ENCODE measurements at regions not wholly inside any gene's neighbourhood (a gene's known extent, or its start where the extent isn't known, plus 50 kb on each side); places are given as distances from the start of the nearest gene placed in this dataset.

DNA sequence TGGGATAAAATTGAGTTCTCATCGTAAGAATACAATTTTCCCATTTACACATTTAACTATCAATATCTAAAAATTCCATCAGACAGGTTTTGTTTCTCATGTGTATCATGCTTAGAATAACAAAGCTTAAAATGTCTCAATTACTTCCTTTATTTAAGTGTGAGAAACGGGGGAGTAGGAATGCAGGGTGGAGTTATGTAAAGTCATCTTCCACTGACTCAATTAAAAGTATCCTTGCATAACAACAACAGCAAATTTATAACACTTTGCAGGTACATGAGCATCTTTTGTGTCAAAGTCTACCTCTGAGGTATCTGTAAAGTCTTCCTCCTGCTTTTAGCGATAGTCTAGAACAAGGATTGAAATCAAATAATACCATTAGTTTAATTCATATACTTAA is 327.1 kb downstream of the EPHA4 start (continued):
- TF ChIP-seq AHDC1 (CRISPR knock-in tag; IDR thresholded peaks at IDR 0.05; ENCODE audit: borderline replicate concordance), result no peak
- no peak for TF ChIP-seq ZNF570 (CRISPR knock-in tag; IDR thresholded peaks at IDR 0.05; ENCODE audit: borderline replicate concordance)

- POLR2A ChIA-PET, result no interaction called here
- CTCF ChIA-PET (ENCODE audit: low intra/inter-chr PET ratio, low total read pairs), result no interaction called here
- FAIRE-seq (no peak), DNase-seq (ENCODE audit: low spot score) (no peak), ATAC-seq (no peak)
- no peak overlapping the region for H2AFZ ChIP-seq (ENCODE audit: low read length)
- intact Hi-C loops (cut with micrococcal nuclease; ENCODE audit: unreplicated experiment) (no loop called here), in situ Hi-C loops (cut with HindIII; ENCODE audit: extremely low pct_ligation_motif_present, low pct_unique_long_range_greater_than_20kb) (no loop called here)
- TF ChIP-seq POLR2A (IDR thresholded peaks at IDR 0.05; ENCODE audit: insufficient read depth in 1 of 2, low read depth in 2 of 2, low read length in 2 of 2), result no peak
- TF ChIP-seq ZBTB20 (CRISPR knock-in tag; IDR thresholded peaks at IDR 0.05; ENCODE audit: borderline replicate concordance, low read depth), result no peak
- no peaks in the 10 kb centered on the region for H3K36me3 ChIP-seq (replicated peaks in 1 of 2; ENCODE audit: control insufficient read depth in 1 of 2, insufficient read depth in 2 of 2, low read length in 2 of 2)
- H3K27me3 ChIP-seq (ENCODE audit: control insufficient read depth in 1 of 2, insufficient read depth in 2 of 2, low read length in 2 of 2), result no peaks in the 10 kb centered on the region; a peak in 1 of 5 replicates
- H3K9ac ChIP-seq (ENCODE audit: insufficient read depth, low read depth, low read length), result no peak overlapping the region
- H3K4me2 ChIP-seq (ENCODE audit: low read depth, low read length), result no peak overlapping the region
- H3K4me1 ChIP-seq (ENCODE audit: insufficient read depth, low read length), result no peaks in the 10 kb centered on the region
- no peak overlapping the region for H3K4me3 ChIP-seq (replicated peaks in 1 of 3; ENCODE audit: insufficient read depth in 1 of 3, low read depth in 2 of 3, low read length in 3 of 3)
- BruUV-seq (replicated peaks), result no TSS peak
- H3K9me3 ChIP-seq (ENCODE audit: low read length), result no peaks in the 10 kb centered on the region
- WGBS (ENCODE audit: low lambda C conversion rate), result 4% methylated on average over 2 of the region's 2 CpGs
- H3K79me2 ChIP-seq (ENCODE audit: insufficient read depth, low read length), result no peaks in the 10 kb centered on the region
- H4K20me1 ChIP-seq (ENCODE audit: insufficient read depth, low read length), result no peaks in the 10 kb centered on the region
- H3K27ac ChIP-seq (ENCODE audit: extremely low read length, insufficient read depth, low read length), result no peak overlapping the region
Observed at GRCh38 chr2:221245772-221246171, 326.3 kb downstream of the EPHA4 start.
